Astrocyte of the spinal cord (primary cell): ENCODE measurements at regions not wholly inside any gene's neighbourhood (a gene's known extent, or its start where the extent isn't known, plus 50 kb on each side); places are given as distances from the start of the nearest gene placed in this dataset.

Experiments used
- DNase-seq: peaks from one replicate; pipeline ENCODE4 v3.0.0; 2011; ENCODE audit warnings: low read depth, low spot score
- H3K4me3 ChIP-seq: 2 replicates; pipeline ENCODE4 v1.5.1; 2011; ENCODE audit warnings: low read depth, mild to moderate bottlenecking, low read length, moderate library complexity
- in situ Hi-C: cut with HindIII; loops from 2 replicates; pipeline ENCODE4 v1.10.0; 2017; ENCODE audit warnings: low sequenced_read_pairs
- TF ChIP-seq, protein P1 (sequence below): IDR thresholded peaks from 2 replicates; pipeline ENCODE4 v1.5.1; 2012; ENCODE audit warnings: low read depth, mild to moderate bottlenecking, low read length, inconsistent platforms

DNA sequence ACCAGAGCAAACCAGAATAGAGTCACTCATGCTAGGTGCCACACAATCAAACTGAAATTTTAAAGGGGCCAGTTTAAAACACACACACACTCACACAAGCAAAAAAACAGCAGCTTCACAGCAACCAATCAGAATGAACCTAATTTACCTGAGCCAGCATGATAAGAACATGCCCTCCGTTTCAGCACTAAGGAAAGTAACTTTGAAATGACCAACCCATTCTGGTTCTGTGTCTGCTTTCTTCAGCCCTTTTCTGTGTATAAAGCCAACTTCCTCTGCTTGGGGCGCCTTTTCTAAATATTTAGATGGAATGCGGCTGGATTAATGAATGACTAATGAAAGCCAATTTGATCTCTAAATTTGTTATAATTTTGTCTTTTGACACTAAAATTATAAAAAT, 629.1 kb downstream of the ZEB2 start:
- TF ChIP-seq, protein P1, sequence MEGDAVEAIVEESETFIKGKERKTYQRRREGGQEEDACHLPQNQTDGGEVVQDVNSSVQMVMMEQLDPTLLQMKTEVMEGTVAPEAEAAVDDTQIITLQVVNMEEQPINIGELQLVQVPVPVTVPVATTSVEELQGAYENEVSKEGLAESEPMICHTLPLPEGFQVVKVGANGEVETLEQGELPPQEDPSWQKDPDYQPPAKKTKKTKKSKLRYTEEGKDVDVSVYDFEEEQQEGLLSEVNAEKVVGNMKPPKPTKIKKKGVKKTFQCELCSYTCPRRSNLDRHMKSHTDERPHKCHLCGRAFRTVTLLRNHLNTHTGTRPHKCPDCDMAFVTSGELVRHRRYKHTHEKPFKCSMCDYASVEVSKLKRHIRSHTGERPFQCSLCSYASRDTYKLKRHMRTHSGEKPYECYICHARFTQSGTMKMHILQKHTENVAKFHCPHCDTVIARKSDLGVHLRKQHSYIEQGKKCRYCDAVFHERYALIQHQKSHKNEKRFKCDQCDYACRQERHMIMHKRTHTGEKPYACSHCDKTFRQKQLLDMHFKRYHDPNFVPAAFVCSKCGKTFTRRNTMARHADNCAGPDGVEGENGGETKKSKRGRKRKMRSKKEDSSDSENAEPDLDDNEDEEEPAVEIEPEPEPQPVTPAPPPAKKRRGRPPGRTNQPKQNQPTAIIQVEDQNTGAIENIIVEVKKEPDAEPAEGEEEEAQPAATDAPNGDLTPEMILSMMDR: no peak
- DNase-seq: no peak
- H3K4me3 ChIP-seq: no peak overlapping the region
- in situ Hi-C loops: no loop called here

DNA sequence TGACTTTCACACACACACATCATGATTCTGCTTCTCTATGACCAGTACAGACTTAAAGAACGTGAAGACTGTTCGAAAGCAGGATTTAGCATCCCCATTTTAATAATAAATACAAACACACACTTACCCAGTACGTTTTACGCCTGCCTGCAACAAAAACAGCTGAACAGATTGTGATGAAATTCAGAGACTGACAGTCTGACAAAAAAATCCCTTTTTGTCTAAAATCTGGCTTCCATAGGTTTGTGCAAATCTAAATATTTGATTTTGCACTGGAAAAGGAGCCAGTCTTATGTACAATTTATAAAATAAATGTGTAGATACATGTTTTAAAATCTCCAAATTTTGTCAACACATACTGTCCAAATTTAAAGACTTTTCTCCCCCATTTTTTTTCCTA, 630.7 kb downstream of the ZEB2 start:
- no peak for DNase-seq
- in situ Hi-C loops: no loop called here
- H3K4me3 ChIP-seq: no peak overlapping the region
- TF ChIP-seq, protein P1: no peak

DNA sequence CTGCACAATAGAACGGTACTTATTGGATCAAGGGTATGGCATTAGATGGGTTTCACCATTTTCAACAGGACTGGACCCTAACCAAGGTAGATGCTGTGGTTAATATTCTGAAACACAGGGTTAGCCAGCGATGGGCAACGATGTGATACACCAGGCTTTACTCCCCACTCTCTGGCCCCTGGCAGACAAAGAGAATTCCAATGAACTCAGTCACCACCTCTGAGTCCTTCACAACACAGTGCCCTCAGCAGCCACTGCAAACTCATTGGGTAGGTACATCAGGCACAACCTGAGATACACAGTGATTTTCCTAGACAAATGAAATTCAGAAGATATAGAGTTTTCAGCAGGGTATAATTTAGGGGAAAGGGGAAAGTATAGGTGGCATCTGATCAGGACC, 634.5 kb downstream of the ZEB2 start:
- peak; percentile 4 for DNase-seq
- no peak overlapping the region for H3K4me3 ChIP-seq
- TF ChIP-seq, protein P1: no peak
- in situ Hi-C loops: no loop called here

DNA sequence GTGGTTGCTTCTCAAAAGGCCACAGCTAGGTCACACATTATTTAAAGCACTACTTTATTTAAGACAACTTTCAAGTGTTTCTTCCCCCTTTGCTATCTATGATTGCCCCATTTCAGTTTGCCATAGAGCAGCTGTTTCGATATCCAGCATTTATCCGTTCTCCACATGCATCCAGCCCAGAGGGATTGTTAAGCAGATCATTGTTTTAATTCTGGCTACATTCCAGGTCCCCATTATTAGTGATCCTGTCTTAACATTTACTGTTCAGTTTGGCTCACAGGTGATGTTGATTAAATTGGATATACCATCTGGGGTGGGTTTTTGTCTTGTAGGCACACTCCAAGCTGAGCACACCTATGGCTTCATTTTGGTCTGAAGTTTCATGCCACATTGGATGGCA, 638.7 kb downstream of the ZEB2 start:
- in situ Hi-C loops: no loop called here

DNA sequence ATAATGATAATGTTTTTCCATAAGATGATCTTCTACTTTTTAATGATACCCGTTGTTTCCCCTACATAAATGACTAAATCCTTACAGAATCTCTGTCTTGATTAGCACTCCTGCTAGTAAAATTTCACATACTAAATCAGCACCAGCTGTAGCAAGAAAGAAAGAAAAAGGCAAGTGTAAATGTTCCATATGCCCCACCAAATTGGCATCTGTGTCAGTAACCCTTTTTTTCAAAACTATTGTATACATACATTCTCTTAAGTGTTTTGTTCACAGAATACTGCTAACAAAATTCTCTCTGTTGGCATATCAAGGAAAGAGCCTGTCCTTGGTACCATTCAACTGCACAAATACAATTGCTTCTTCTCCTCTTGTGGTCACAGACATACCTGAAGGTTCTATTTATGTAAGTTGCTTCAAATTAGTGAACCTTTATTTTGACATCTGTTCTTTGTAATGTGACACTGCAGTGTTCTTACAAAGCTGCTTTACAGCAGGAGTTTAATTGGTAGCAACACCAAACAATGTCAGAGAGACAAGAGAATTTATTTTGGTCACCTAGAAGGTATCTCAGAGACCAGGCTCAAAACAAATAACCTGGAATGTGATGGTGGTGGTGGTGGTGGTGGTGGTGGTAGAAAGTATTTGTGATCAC, 641.9 kb downstream of the ZEB2 start:
- TF ChIP-seq, protein P1: no peak
- in situ Hi-C loops: no loop called here
- no peak for DNase-seq
- H3K4me3 ChIP-seq: no peak overlapping the region

More for the DNA sequence above, 638.7 kb downstream of the ZEB2 start:
- TF ChIP-seq, protein P1: no peak
- DNase-seq: no peak
- no peak overlapping the region for H3K4me3 ChIP-seq

DNA sequence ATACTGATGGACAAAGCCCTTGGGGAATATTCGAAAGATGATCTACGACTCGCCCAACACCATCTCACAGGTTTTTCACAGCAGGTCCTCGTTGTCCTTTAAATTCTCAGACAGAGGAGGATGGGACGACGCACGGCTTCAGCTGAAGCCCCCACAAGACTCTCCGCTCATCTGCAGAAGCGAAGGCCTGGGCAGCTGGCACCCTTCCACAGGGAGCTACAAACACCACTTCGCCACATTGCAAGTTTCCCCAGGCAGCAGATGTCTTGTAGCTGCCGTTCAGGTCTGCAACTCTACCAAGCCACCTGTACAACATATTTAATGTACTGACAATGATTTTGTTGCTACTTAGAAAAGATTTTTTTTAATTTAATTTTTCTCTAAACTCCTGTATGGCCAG, 642.9 kb downstream of the ZEB2 start:
- in situ Hi-C loops: no loop called here
- no peak overlapping the region for H3K4me3 ChIP-seq
- DNase-seq: no peak
- TF ChIP-seq, protein P1: no peak
